Progenitor cell of endocrine pancreas (in vitro differentiated cells): ENCODE measurements at regions not wholly inside any gene's neighbourhood (a gene's known extent, or its start where the extent isn't known, plus 50 kb on each side); places are given as distances from the start of the nearest gene placed in this dataset.
"Not testable (repeated sequence)": the region's sequence is repeated elsewhere in the genome, so short reads cannot be mapped to it uniquely, and the experiment has no call there.

Experiments
- DNase-seq: peaks from one replicate; pipeline ENCODE4 v3.0.0; 2021; ENCODE audit warnings: low spot score; ENCODE audit not compliant: unreplicated experiment
- H3K27ac Mint-ChIP-seq: 2 replicates; pipeline ENCODE4 v1.8.0; 2021; ENCODE audit warnings: mild to moderate bottlenecking, moderate library complexity, mixed read lengths
- H3K27me3 Mint-ChIP-seq: 2 replicates; pipeline ENCODE4 v1.8.0; 2021; ENCODE audit warnings: mixed read lengths
- H3K36me3 Mint-ChIP-seq: 2 replicates; pipeline ENCODE4 v1.8.0; 2022; ENCODE audit warnings: mixed read lengths; ENCODE audit not compliant: insufficient read depth
- H3K4me1 Mint-ChIP-seq: 2 replicates; pipeline ENCODE4 v1.8.0; 2021; ENCODE audit warnings: low read depth, mixed read lengths
- H3K4me3 Mint-ChIP-seq: 2 replicates; pipeline ENCODE4 v1.8.0; 2021; ENCODE audit warnings: low read depth, mild to moderate bottlenecking, moderate library complexity, mixed read lengths
- H3K9me3 Mint-ChIP-seq: 2 replicates; pipeline ENCODE4 v1.8.0; 2021; ENCODE audit warnings: low read depth, mixed read lengths
- CTCF ChIP-seq: fragments of 200-600 bp; sonication (generic); IDR thresholded peaks from one replicate; pipeline ENCODE4 v1.5.0; 2021; ENCODE audit warnings: antibody characterized with exemption, mild to moderate bottlenecking; ENCODE audit not compliant: unreplicated experiment

GRCh38 chr22:25334162-25334490, 114.7 kb downstream of the CRYBB2 start:
- no peak overlapping the region for H3K4me3 Mint-ChIP-seq
- H3K9me3 Mint-ChIP-seq: peaks cover 3% of the 10 kb centered on the region
- H3K4me1 Mint-ChIP-seq: peaks cover 2% of the 10 kb centered on the region
- H3K27me3 Mint-ChIP-seq: no peaks in the 10 kb centered on the region
- H3K27ac Mint-ChIP-seq: no peak overlapping the region
- TF ChIP-seq CTCF: peak; percentile 71
- DNase-seq: peak; percentile 60
- H3K36me3 Mint-ChIP-seq: peaks cover 5% of the 10 kb centered on the region

DNA sequence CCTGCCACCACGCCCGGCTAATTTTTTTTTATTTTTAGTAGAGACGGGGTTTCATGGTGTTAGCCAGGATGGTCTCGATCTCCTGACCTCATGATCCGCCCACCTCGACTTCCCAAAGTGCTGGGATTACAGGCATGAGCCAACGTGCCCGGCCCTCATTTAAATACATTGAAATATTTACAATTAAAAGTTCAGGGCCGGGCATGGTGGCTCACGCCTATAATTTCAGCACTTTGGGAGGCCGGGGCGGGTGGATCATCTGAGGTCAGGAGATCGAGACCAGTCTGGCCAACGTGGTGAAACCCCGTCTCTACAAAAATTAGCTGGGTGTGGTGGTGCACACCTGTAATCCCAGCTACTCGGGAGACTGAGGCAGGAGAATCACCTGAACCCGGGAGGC, 115.2 kb downstream of the CRYBB2 start:
- not testable (repeated sequence) for H3K9me3 Mint-ChIP-seq, H3K4me3 Mint-ChIP-seq, H3K36me3 Mint-ChIP-seq, DNase-seq, H3K4me1 Mint-ChIP-seq, H3K27ac Mint-ChIP-seq, H3K27me3 Mint-ChIP-seq

DNA sequence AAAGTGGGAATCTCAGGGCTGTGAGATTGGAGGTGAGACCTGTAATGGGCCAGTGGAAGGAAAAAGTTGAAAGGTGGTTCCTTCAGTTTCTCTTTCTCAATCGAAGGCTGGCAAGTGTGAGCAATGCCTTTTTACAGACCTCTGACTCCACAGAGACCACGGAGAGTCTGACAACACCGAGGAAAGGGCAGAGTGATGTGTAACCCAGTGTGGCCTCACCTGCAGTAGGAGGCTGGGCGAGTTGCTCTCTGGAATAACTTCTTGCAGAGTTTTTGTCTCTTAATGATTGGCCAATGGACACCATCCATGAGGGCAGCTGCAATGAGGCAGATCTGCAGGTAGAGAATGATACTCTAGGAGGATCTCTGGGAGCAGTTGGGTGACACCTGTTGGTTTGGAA, 115.8 kb downstream of the CRYBB2 start:
- not testable (repeated sequence) for H3K9me3 Mint-ChIP-seq, H3K27me3 Mint-ChIP-seq, DNase-seq, H3K4me1 Mint-ChIP-seq, H3K27ac Mint-ChIP-seq, H3K36me3 Mint-ChIP-seq, H3K4me3 Mint-ChIP-seq

GRCh38 chr22:25340536-25340935, 121.1 kb downstream of the CRYBB2 start:
- DNase-seq, H3K4me1 Mint-ChIP-seq, H3K4me3 Mint-ChIP-seq, H3K27ac Mint-ChIP-seq, H3K27me3 Mint-ChIP-seq: not testable (repeated sequence)
- peaks cover 18% of the 10 kb centered on the region for H3K36me3 Mint-ChIP-seq
- H3K9me3 Mint-ChIP-seq: peaks cover 15% of the 10 kb centered on the region

DNA sequence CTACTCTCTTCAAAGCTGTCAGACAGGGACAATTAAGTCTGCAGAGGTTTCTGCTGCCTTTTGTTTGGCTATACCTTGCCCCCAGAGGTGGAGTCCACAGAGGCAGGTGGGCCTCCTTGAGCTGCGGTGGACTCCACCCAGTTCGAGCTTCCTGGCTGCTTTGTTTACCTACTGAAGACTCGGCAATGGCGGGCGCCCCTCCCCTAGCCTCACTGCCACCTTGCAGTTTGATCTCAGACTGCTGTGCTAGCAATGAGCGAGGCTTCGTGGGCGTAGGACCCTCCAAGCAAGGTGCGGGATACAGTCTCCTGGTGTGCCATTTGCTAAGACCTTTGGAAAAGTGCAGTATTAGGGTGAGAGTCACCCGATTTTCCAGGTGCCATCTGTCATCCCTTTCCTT, 124.9 kb downstream of the CRYBB2 start:
- H3K9me3 Mint-ChIP-seq: peaks cover 16% of the 10 kb centered on the region
- not testable (repeated sequence) for H3K4me3 Mint-ChIP-seq, H3K27ac Mint-ChIP-seq, H3K27me3 Mint-ChIP-seq, DNase-seq, H3K4me1 Mint-ChIP-seq
- H3K36me3 Mint-ChIP-seq: peaks cover 28% of the 10 kb centered on the region

GRCh38 chr22:25346859-25347751, 127.7 kb downstream of the CRYBB2 start:
- no peak overlapping the region for H3K27ac Mint-ChIP-seq
- no peak for DNase-seq
- peaks cover 40% of the 10 kb centered on the region for H3K36me3 Mint-ChIP-seq
- H3K4me1 Mint-ChIP-seq: no peaks in the 10 kb centered on the region
- no peaks in the 10 kb centered on the region for H3K27me3 Mint-ChIP-seq
- H3K4me3 Mint-ChIP-seq: no peak overlapping the region
- peaks cover 8% of the 10 kb centered on the region for H3K9me3 Mint-ChIP-seq
- no peak for TF ChIP-seq CTCF

DNA sequence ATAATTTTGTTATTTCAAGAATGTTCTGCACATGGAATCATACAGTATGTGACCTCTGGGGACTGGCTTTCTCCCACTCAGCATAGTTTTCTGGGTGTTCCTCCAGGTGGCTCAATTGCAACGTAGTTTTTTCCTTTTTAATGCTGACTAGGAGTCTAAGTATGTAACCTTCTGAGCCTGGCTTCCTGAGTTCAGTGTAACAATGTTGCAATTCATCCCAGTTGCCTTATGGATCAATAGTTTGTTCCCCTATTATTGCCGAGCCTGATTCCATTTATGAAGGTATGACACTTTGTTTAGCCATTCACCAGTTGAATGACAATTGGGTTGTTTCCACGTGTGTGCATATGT, 128.3 kb downstream of the CRYBB2 start:
- Mint-ChIP-seq H3K4me3 (no peak overlapping the region), H3K4me1 (no peaks in the 10 kb centered on the region), H3K27ac (no peak overlapping the region), H3K9me3 (peaks cover 8% of the 10 kb centered on the region), H3K27me3 (no peaks in the 10 kb centered on the region), H3K36me3 (peaks cover 40% of the 10 kb centered on the region)
- DNase-seq: no peak
- no peak for TF ChIP-seq CTCF
